HG02678 (cell line): ENCODE measurements at regions not wholly inside any gene's neighbourhood (a gene's known extent, or its start where the extent isn't known, plus 50 kb on each side); places are given as distances from the start of the nearest gene placed in this dataset.
"Not testable (repeated sequence)": the region's sequence is repeated elsewhere in the genome, so short reads cannot be mapped to it uniquely, and the experiment has no call there.

Experiments
- ATAC-seq: cut with Tn5 transposase; IDR thresholded peaks from one replicate; pipeline ENCODE4 v1.9.1; 2021; ENCODE audit warnings: mild to moderate bottlenecking, moderate library complexity; ENCODE audit not compliant: unreplicated experiment

DNA sequence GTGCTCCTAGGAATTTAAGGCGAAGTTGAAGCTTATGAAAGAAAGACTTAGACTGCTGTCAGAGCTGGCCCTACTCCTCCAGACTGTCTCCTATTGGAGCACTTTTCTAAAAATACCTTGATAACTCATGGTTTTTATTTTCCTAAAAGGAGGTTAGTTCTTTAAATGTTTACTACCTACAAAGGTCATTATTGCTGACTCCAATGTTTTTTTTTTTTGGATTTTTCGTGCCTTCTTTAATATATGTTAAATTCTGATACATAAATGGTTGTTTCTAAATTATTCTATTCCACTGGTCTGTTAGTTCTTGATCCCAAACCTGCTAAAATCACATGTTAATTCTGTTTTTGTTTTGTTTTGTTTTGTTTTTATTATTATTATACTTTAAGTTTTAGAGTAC, 227.6 kb upstream of the FTMT start:
- ATAC-seq: no peak

DNA sequence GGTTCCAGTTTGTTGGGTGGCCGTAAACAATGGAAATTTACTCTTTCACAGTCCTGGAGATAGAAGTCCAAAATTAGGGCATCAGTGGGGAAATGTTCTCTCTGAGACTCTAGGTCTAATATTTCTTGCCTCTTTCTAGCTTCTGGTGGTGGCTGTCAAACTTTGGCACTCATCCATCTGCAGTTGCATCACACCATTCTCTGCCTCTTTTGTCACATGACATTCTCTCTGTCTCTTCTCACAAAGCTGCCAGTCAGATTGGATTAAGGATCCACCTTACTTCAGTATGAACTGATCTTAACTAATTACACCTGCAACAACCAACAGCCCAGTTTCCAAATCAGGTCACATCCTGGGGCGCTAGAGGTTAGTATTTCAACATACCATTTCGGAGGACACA, 222.9 kb upstream of the FTMT start:
- ATAC-seq: no peak

DNA sequence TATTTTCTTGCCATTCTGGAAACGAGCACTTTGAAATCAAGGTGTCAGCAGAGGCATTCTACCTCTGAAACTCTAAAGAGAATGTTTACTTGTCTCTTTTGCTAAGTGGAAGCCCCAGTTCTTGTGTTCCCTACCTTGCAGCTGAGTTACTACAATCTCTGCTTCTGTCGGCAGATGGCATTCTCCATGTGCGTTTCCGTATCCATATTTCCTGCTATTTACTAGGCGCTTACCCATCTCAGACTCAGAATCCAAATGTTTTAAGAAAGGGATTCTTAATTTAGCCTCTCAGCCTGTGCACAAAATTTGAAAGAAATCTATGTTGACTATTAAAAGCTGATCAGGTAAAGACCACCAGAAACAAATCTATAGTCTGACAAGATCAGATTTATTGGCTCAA, 221.3 kb upstream of the FTMT start:
- no peak for ATAC-seq

DNA sequence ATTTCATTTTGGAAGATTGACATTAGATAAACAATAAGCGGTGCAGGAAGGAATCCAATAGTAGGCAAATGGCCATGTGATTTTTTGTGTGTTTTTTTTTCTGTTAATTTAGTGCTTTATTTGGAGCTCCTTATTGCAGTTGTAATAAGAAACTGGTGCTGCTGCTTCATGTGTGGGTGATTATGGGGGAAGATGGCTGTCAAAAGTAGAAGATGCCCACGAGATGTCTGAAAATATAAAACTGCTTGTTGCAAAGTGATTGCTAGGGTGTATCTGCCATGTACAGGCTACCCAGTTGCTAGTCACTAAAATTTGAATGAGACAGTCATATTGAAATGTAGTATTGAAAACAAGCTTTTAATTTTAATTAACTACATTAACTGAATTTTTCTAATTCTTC, 216.7 kb upstream of the FTMT start:
- no peak for ATAC-seq

DNA sequence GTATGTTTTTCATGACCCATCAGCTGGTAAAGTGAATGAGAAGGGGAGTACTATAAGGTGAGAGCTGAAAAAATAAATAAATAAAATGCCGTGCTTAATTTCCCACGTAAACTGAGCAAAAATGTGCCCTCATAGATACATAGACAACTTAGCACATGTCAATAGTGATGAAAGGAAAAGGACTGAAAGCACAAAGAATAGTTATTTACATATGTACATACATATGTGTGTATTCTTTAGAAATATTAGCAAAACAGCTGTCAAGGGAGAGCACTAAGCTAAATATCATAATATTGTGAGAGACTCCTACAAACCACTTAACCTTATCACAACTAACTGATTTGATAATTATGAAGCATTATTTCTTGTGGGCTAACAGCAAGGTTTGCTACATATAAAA, 213.6 kb upstream of the FTMT start:
- ATAC-seq: no peak

DNA sequence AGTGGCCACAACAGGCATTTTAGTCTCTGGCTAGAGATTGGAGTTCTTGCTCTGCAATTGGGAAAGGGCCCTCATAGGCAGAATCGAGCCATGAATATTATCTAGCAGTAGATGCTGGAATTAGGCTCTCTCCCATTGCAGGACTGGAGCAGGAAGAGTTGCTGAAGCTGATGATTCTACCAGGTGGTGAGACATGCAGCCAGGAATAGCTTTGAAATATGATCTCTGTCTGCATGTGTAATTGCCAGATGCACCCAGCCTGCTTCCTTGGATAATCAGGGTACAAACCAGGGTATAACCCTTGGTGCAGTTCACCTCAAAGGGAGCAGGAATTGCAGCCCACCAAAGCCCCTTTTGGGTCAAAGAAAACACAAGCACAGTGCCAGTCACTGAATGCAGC, 211.4 kb upstream of the FTMT start:
- no peak for ATAC-seq

DNA sequence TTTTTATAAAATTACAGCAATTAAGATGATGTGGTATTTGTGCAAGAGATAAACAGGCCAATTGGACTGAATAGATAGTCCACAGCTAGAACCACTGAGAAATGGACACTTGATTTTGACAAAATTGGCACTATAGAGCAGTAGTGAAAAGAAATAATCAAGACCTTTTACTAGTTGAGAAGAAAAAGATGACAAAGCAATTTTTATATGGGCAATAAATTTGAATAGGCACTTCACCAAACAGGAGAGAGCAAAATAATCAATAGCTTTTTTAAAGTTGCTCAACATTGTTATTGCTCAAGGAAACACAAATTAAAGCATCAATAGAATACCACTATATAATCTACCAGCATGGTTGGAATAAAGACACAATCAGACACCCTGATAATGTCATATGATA, 193.5 kb upstream of the FTMT start:
- ATAC-seq: no peak

DNA sequence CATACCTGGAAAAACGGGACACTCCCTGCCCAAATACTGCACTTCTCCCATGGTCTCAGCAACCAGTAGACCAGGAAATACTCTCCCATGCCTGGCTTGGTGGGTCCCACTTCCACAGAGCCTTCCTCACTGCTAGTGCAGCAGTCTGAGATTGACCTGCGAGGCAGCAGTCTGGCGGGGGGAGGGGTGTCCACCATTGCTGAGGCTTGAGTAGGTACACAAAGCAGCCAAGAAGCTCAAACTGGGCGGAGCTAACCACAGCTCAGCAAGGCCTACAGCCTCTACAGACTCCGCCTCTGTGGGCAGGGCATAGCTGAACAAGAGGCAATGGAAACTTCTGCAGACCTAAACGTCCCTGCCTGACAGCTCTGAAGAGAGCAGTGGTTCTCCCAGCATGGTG, 191.5 kb upstream of the FTMT start:
- no peak for ATAC-seq

DNA sequence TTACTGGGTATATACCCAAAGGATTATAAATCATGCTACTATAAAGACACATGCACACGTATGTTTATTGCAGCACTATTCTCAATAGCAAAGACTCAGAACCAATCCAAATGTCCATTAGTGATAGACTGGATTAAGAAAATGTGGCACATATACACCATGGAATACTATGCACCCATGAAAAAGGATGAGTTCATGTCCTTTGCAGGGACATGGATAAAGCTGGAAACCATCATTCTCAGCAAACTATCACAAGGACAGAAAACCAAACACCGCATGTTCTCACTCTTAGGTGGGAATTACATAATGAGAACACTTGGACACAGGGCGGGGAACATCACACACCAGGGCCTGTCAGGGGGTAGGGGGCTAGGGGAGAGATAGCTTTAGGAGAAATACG, 186.1 kb upstream of the FTMT start:
- not testable (repeated sequence) for ATAC-seq

DNA sequence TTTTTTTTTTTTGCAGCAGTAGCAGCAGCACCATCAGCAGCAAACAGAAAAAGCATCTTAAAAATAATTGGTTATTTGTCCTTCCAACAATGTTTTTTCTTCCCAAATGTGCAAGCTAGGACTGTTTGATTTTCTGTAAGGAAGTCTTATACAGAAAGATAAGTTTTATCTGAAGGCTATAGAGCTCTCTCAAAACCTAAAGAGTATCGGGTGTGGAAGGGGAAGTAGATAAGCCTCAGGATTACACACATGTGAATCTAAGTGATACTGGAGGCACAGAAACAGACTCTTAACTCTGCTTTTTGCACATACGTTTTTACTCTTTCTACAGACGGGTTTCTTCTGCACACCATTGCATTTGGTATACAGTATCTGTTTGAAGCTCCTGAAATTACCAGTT, 184.4 kb upstream of the FTMT start:
- no peak for ATAC-seq

DNA sequence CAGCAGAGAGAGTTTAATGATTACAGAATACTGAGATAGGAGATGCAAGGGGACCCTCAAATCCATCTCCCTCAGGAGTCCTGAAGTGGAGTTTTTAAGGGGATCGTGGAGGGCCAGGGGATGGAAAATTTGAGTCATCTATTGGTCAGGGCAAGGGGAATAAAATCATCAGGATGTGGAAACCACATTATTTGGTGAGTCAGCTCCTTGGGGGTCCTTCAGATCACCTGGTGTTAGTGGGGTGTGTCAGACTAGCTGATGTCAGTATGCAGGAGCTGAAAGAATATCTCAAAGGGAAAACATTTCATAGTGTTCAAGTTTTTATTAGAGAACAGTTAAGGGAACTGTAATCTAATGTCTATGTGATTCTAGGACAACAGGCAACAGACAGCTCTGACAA, 183.0 kb upstream of the FTMT start:
- no peak for ATAC-seq

DNA sequence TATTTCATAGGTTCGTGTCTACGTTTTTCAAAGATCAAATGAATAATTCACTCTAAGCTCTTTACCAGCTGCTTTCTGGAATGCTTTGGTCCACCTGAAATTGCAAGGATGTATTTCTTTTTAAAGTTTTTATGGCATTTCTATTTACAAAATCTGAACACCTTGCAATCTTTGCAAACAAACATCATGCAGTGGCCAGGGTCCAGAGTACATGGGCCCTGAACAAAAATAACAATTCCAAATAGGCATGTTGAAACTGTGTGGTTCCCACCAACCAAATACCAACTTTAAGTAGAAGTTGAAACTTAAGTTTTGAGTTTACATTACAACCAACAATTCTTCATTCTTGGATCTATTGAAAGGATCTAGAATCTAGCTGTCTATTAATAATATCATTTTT, 180.1 kb upstream of the FTMT start:
- no peak for ATAC-seq

DNA sequence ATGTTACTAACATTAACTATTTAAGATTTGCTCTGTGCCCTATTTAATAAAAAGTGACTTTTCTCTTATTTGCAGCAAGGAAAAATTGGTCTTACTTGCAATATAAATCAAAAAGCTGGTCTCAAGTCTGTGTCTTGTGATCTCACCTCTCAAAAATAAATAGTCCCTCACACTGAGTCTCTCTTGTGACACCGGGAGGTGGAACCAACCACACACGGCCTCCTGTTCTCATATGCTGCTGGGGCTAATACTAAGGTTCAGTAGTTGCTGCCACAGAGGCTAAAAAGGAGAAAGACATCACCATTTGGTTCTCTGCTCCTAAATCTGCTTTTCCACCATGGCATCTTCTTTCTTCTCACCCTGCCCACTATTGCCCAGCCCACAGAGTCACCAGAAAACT, 175.8 kb upstream of the FTMT start:
- no peak for ATAC-seq

DNA sequence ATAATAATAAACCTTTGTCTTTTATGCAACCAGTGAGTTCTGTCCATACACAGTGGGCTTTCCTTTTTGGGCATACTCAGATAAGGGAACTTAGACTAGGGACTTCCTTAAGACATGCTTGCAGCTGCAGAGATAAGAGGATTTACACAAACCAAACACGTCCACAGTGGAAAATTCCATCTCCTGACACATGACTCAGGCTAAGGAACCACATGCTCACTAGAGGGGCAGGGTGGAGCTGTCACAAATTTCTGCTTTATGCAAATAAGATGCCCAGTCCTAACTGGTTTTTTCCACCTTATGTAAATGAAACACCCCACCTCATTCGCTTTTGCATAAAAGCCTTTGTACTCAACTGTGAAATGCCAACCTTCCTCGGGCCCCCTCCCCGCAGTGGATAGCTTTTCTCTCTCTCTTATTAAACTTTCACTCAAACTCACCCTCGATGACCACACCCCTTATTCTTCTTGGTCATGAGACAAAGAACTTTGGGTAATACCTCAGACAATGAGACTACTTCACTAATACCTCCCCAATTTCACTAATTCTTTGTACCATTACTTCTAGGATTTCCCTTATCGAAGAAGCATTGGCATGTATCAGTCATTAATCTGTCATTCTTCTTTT, 170.3 kb upstream of the FTMT start:
- no peak for ATAC-seq

DNA sequence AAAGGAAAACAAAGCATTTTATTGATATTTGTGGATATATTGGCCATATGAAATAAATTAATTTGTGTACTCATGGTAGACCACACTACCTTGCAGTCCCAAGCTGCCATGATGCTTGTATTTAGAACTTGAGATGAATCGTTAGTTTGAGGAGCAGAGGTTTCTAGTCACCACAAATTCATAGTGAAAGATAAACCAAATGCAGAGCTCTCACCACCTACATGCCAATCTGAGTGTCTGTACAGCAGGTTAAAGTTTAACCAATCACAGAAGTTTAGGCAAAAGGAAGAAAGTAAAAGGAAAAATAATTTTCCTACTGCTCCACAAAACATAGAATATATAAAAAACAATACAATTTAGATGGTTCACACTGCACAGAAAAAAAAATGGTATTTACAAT, 163.6 kb upstream of the FTMT start:
- ATAC-seq: no peak

DNA sequence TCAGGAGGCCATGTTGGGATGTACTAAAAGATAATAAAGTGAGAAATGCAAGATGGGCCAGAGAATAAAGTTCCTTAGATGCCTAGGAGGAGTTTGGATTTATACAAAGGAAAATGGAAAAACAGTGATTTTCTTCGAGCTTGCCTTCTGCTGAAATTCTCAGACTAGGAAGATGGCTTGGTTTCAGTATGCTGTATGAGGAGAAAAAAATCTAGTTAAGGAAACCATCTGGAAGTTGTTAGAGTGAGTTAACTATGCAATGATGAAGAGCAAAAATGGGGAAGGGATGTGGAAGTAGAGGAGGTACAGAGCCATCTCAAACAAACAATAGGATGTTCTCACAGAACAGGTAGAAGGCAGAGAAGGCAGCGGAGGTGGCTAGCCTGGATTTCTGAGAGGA, 162.9 kb upstream of the FTMT start:
- ATAC-seq: no peak

DNA sequence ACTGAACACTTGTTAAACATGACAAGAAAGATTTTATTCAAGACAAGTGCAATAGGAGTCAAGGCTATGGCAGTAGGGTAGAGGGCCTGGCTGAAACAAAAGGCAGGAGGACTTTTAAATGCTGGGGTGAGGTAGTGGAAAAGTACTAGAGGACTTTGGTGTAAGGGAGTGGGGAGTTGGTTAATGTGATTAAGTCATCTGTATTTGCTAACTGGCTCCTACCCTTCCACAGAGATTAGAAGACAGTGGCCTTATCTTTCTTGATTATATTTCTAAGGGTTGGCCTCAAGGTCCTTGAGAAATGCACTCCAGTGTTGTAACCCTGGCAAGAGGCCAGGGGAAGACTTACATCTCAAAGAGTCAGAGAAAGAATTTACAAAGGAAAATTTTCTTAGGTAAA, 160.2 kb upstream of the FTMT start:
- ATAC-seq: no peak

DNA sequence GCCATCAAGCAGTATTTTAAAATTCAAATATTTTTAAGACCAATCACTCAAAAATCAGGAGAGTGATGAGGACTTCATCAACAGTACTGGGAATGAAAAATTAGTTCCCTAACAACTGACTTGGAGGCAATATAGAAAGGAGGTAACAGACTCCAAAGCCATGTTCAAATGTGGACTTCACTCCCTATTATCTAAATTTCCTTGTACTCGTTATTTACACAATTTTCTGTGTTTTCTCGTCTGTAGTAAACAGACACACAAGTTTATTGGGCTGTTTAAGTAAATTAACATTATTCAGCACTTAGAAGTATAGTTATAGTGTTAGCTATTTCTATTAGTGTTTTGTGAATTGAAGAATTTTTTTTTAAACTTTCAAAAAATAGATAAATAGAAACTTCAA, 159.5 kb upstream of the FTMT start:
- no peak for ATAC-seq

DNA sequence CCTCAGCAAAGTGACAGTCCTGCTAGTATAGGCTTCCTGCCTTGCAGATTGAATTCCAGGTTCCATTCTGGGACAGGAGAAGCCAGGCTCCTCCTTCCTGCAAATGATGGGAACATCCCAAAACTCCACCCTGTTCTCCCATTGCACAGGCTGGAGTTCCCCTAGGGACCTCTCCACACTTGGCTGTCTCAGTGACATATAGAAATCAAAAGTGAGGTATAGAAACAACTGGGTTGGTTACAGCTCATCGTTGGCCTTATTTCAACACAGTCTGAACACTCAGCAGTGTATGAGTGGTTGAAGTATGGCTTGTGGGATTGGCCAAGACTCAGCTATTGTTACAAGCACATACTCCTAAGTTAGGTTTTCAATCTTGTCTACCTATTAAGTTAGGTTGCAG, 157.8 kb upstream of the FTMT start:
- no peak for ATAC-seq

DNA sequence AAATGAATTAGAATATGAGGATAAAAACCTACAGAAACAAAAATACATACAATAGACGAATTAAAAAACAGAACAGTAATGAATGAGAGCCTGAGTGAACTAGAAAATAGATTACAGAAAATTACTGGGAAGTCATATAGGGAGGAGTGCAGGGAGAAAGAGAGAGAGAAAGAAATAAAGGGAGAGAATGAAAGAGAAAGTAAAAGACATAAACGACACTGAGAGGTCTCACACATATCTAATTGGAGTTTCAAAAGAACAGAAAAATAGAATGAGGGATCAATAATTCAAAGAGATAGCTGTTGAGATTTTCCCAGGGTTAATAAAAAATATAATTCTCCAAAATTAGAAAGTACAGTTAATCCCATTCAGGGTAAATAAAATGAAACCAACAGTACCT, 156.4 kb upstream of the FTMT start:
- no peak for ATAC-seq

DNA sequence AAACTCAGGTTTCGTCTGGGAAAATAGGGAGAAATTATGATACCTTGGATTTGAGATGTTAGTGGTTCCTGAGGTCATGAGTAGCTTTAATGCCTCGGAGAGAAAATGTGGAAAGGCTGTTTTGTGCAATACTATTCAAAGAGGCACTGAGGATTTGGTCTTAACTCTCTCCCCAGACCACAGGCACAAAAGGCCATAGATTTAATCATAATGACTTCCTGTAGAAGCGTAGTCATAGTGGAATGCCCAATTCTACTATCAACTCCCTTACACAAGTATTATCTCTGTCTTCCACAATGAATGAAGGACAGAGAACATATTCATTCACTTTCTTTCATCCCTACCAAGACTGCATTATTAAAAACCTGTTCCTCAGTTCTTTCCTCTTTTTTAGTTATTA, 153.0 kb upstream of the FTMT start:
- no peak for ATAC-seq

DNA sequence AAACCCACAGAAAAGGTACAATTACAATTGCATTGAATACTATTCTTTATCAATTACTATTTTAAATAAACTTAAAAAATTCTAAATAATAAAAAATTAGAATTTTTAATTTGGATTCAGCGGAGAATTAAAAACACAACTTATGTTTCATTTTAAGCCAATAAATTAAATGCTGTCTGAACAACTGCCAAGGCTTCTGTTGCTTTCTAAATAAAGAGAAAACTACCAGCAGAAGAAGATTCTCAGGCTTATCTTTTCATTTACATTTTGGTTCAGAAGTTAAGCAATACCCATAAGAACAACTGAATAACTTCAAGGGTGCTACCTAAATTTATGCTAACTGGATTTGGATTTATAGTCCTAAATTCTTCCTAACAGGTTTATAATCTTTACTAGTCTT, 150.0 kb upstream of the FTMT start:
- ATAC-seq: no peak

DNA sequence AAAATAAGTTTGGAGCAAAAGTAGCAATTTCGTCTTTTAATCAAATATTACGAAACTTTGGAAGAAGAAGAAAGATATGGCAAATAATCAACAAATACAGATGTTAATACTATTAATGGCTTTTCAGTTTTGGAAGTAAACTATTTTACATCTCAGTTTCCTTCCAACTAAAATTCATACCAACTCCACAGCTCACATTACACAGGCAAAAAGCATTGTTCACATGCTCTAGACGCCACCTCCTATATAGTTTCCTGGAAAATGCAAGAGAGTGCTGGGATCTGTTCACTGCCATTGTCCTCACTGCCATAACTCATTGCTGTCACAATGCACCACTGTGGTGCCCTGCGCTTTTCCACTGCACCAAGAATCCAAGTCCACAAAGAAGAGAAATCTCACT, 149.0 kb upstream of the FTMT start:
- no peak for ATAC-seq

DNA sequence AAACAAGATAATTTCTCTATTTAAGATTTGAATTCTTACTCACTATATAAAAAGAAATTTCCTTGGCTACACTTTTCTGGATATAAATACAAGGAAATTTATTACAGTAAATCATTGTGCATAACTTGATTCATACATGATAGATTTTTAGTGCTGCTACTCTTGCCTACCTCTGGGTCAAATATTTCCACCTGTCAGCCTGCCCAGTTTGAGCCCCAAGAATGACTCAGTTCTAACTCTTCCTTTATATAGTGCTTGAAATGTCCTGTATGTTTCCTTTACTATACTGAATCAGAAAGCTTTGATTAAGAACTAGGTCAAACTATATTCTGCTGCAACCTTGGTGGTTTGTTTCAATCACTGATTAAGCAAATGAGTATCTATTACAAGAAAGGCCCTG, 147.4 kb upstream of the FTMT start:
- no peak for ATAC-seq
